Hematopoietic multipotent progenitor cell treated with erythropoietin and hydrocortisone succinate and interleukin-3 and kit ligand, for 4 days (in vitro differentiated cells): ENCODE measurements at regions not wholly inside any gene's neighbourhood (a gene's known extent, or its start where the extent isn't known, plus 50 kb on each side); places are given as distances from the start of the nearest gene placed in this dataset.

ENCODE experiments used
- DNase-seq: peaks from one replicate; pipeline ENCODE4 v3.0.0-alpha.2; 2015

DNA sequence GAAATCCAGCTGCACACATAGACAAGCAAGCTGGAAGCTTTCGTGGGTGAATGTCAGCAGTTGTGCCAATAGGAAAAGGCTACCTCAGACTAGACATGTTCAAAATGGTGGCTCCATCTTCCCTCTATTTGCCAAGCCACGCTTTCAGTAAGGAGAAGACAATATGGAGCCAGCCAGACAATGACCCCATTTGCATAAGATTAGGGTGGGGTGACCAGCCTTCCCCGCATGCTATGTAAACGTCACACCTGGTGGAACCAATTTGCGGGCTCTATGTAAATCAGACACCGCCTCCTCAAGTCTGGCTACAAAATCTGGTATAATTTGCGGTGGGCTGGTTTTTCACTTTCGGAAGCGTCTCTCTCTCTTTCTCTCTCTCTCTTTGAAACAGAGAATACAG is 297.4 kb upstream of the PCDH15 start:
- no peak for DNase-seq

DNA sequence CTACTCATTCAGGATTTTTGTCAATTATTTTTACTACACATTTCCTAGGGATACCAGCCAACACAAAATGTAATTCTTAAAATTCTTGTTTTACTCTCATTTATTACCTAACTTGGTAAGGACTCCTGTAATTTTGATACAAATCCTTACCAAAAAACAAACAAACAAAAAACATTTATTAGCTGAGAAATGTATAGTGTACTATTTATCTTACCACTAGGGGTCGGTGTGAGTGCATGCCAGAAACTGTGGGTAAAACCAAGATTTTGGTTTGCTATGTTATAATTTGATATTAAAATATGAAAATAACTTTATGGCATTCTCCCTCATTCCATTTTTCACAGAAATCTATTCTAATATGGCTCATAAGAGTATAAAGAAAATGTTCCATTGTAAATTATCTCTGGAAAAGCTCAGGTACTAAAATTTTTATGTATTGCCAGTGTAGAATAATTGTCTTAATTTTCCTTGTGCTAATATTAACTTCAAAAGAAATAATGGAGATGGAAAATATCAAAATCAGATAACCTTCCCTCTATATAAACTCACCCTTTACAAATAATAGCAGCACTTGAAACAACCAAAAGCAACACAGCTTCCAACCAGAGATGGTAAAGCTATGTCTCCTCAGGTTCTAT is 290.8 kb upstream of the PCDH15 start:
- DNase-seq, result peak; percentile 41

DNA sequence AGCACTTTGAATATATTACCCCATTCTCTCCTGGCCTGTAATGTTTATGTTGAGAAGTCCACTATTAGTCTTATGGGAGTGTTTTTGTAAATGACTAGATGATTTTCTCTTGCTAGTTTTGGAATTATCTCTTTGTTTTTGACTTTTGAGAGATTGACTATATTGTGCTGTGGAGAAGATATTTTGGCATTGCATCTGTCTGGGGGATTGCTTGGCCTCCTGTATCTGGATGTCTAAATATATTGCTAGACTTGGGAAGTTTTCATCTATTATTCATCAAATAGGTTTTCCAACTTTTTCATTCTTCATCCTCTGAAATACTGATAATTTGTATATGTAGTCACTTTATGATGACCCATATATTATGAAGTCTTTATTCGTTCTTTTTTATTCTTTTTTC is 277.1 kb upstream of the PCDH15 start:
- DNase-seq, result no peak

- no peak for DNase-seq
Observed at GRCh38 chr10:55065185-55065584, 264.2 kb upstream of the PCDH15 start.

GRCh38 chr10:55063811-55064210 is 262.8 kb upstream of the PCDH15 start:
- DNase-seq, result no peak

GRCh38 chr10:55062349-55062748 is 261.3 kb upstream of the PCDH15 start:
- DNase-seq, result no peak

DNA sequence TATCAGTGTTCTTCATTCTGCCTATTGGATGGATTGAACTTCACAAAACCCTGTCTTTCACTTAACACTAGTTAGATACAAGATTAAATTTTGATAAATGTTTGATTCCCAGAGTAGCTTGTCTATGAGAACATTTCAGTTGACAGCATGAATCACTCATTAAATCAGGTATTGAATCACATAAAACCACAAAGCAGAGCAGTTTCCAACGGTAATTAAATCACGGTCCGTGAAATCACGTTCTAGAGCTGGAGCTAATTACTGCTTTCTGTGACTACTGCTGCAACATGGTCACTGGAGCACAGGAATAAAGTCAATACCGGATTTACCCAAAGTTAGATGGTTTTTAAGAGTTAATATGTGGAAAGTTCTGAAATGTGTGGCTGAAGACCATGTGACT is 257.8 kb upstream of the PCDH15 start:
- DNase-seq, result no peak

- DNase-seq, result no peak
Observed at GRCh38 chr10:55051515-55051914, 250.5 kb upstream of the PCDH15 start.

- no peak for DNase-seq
Observed at GRCh38 chr10:55048830-55049498, 247.9 kb upstream of the PCDH15 start.

DNA sequence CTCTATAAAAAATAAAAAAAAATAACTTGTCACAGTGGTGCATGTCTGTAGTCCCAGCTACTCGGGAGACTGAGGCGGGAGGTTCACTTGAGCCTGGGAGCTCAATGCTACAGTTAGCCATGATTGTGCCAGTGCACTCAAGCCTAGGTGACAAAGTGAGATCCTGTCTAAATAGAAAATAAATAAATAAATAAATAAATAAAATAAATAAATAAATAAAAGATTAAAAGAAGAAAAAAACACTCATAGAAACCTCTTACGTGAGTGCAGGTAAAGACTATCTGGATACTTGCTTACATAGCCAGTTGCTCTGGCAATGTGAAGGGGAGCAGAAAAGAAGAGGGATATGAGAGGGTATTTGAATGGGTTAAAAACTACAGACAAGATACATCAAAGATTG is 242.5 kb upstream of the PCDH15 start:
- no peak for DNase-seq

- DNase-seq, result no peak
Observed at GRCh38 chr10:55033061-55033460, 232.0 kb upstream of the PCDH15 start.

- peak; percentile 53 for DNase-seq
Observed at GRCh38 chr10:55024713-55025112, 223.7 kb upstream of the PCDH15 start.

DNA sequence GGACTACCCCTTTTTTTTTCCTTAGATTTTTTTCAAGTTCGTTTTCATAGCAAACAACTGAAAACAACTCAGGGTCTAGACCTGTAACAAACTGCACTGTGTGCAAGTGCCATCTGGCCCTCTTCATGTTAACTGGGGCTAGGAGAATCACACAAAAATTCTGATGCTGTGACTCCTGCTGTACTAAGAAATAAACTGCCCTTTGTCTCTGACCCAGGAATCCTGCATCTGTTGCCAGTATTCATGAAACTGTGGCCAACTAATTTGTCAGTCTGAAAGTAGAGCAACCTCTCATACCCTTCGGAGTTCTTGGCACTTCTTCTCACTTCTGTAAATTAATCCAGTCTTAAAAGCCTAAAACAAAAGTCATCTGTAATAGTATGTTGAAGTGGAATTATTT is 218.4 kb upstream of the PCDH15 start:
- DNase-seq, result no peak

GRCh38 chr10:55013318-55013717 is 212.3 kb upstream of the PCDH15 start:
- no peak for DNase-seq

GRCh38 chr10:55002420-55002819 is 201.4 kb upstream of the PCDH15 start:
- DNase-seq, result no peak

DNA sequence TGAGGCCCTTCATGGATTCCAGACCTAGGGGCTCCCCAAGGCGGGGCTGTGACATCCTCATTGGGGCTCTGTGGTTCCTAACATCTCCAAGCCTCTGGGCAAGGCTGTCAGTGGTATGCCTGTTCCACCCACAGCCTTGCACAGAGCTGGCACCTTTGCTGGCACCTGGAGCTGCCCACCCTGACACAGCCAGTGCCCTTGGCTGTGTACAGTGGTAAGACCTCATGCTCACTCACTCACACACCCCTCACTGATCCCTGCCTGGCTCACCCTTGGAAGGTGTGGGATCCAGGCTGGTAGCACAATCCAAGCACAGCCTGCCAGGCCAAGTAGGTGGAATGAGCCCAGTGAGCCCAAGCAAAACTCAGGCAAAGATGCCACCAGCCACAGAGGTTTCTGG is 200.4 kb upstream of the PCDH15 start:
- no peak for DNase-seq

DNA sequence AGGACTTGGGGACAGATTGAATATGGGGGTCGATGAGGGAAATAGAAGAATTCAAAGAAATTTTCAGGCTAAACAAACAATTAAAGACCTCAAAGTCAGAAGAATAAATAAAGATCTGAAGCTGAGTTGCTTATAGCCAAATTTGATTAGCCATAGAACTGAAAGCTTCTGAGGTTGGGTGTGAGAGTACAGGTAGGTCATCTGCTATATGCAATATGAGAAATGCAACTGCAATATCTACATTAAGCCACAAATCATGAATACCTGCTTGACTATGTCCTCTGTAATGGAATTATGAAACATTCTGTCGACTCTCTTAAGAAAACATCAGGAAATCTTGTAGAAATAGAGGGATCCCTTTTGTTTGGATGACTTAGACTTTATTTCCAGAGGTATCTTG is 192.1 kb upstream of the PCDH15 start:
- DNase-seq, result no peak

- DNase-seq, result peak; percentile 58
Observed at GRCh38 chr10:54985732-54986131, 184.7 kb upstream of the PCDH15 start.

- no peak for DNase-seq
Observed at GRCh38 chr10:54983255-54983654, 182.2 kb upstream of the PCDH15 start.

DNA sequence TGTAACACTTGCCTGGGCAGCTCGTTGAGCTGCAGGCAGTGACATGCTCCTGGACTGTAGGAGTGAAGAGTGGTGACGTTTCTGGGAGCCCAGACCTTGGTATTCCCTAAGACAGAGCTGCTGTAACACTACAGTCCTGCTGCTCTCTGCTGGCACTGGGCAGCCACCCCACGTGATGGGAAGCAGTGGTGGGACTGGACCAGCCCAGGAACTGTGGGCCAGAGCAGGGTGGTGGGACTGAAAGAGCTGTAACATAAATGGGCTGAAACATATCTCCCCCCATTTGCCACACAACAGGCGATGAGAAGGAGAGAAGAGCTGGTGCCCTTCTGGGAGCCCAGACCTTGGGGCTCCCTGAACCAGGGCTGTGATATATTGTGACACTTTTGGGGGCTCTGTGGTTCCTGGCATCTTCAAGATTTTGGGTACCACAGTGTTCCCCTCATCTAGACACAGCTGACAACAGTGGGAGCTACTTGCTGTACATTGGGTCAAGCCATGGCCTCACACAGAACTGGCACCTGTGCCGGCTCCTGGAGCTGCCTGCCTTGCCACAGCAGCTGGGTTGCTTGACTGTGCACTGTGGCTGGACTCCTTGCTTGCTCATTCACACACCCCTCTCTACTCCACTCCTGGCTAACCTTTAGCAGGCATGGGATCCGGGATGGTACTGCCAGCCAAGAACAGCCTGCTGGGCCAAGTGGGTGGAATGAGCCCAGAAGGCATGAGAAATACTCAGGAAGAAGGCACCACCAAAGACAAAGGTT is 161.3 kb upstream of the PCDH15 start:
- no peak for DNase-seq

DNA sequence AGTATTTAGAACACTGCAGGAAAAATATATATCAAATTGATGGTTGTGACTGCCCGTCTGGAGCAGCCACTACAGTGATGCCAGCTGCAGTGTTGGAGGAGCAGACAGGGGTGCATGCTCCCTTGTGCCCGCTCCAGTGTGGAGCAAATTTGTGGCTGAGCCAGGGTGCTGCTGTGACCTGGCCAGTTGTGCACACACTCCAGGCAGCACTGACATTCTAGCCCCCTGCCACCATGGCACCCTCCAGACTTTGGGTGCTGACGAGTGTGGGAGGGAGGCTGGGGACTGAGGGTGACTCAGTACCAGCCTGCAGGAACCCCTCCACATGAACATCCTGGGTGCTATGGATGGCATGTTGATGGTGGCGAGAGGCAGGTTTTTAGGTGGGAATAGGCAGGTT is 160.0 kb upstream of the PCDH15 start:
- DNase-seq, result no peak

GRCh38 chr10:54958844-54959243 is 157.8 kb upstream of the PCDH15 start:
- DNase-seq, result no peak

- DNase-seq, result no peak
Observed at GRCh38 chr10:54947605-54948004, 146.6 kb upstream of the PCDH15 start.

GRCh38 chr10:54940418-54940817 is 139.4 kb upstream of the PCDH15 start:
- DNase-seq, result no peak
